ENCODE measurements at regions not wholly inside any gene's neighbourhood (a gene's known extent, or its start where the extent isn't known, plus 50 kb on each side); places are given as distances from the start of the nearest gene placed in this dataset.

DNA sequence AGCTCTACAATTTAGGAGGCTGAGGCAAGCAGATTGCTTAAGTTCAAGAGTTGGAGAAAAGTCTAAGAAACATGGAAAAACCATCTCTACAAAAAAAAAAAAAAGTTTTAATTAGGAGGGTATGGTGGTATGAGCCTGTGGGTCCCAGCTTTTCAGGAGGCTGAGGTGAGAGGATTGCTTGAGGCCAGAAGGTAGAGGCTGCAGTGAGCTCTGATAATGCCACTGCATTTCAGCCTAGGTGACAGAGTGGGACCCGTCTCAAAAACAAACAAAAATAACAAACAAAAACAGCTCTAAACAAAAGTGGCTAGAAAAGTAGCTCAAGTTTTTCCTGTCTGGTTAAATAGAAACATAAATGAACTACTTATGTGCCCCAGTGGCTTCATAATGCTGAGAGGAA is 2133.6 kb upstream of the DEFB115 start:
- Histone ChIP-seq H3K9me3 (ENCODE audit: control insufficient read depth, insufficient read depth, low read length) (peaks cover 21% of the 10 kb centered on the region), H3K4me3 (ENCODE audit: low read depth, low read length) (no peak overlapping the region), H3K27me3 (ENCODE audit: control insufficient read depth, insufficient read depth, low read length) (no peaks in the 10 kb centered on the region), H3K27ac (ENCODE audit: low read depth, low read length) (no peak overlapping the region)
- POLR2A ChIA-PET: no interaction called here
- TF ChIP-seq, protein P1, sequence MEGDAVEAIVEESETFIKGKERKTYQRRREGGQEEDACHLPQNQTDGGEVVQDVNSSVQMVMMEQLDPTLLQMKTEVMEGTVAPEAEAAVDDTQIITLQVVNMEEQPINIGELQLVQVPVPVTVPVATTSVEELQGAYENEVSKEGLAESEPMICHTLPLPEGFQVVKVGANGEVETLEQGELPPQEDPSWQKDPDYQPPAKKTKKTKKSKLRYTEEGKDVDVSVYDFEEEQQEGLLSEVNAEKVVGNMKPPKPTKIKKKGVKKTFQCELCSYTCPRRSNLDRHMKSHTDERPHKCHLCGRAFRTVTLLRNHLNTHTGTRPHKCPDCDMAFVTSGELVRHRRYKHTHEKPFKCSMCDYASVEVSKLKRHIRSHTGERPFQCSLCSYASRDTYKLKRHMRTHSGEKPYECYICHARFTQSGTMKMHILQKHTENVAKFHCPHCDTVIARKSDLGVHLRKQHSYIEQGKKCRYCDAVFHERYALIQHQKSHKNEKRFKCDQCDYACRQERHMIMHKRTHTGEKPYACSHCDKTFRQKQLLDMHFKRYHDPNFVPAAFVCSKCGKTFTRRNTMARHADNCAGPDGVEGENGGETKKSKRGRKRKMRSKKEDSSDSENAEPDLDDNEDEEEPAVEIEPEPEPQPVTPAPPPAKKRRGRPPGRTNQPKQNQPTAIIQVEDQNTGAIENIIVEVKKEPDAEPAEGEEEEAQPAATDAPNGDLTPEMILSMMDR (IDR thresholded peaks at IDR 0.05; ENCODE audit: low read depth, low read length): no peak
- no peak for DNase-seq (ENCODE audit: low read depth, low spot score)
- CTCF ChIA-PET: no interaction called here
